ENCODE measurements at regions not wholly inside any gene's neighbourhood (a gene's known extent, or its start where the extent isn't known, plus 50 kb on each side); places are given as distances from the start of the nearest gene placed in this dataset.

- no peak for DNase-seq
Measured at GRCh38 chr1:185497177-185497576, 180.1 kb upstream of the IVNS1ABP start.

GRCh38 chr1:185495898-185496297 is 178.9 kb upstream of the IVNS1ABP start:
- no peak for DNase-seq

GRCh38 chr1:185495007-185495406 is 178.0 kb upstream of the IVNS1ABP start:
- no peak for DNase-seq

- DNase-seq: no peak
Measured at GRCh38 chr1:185492089-185492825, 175.2 kb upstream of the IVNS1ABP start.

- no peak for DNase-seq
Measured at GRCh38 chr1:185491604-185492003, 174.6 kb upstream of the IVNS1ABP start.

GRCh38 chr1:185490924-185491323 is 173.9 kb upstream of the IVNS1ABP start:
- no peak for DNase-seq

GRCh38 chr1:185489406-185489805 is 172.4 kb upstream of the IVNS1ABP start:
- no peak for DNase-seq

GRCh38 chr1:185488808-185489207 is 171.8 kb upstream of the IVNS1ABP start:
- DNase-seq: no peak

- no peak for DNase-seq
Measured at GRCh38 chr1:185487936-185488335, 170.9 kb upstream of the IVNS1ABP start.

GRCh38 chr1:185487026-185487425 is 170.0 kb upstream of the IVNS1ABP start:
- DNase-seq: no peak

GRCh38 chr1:185486346-185486745 is 169.3 kb upstream of the IVNS1ABP start:
- DNase-seq: no peak

- peak; percentile 80 for DNase-seq
Measured at GRCh38 chr1:185483664-185484450, 166.8 kb upstream of the IVNS1ABP start.

GRCh38 chr1:185483217-185483616 is 166.2 kb upstream of the IVNS1ABP start:
- no peak for DNase-seq

- no peak for DNase-seq
Measured at GRCh38 chr1:185480545-185480944, 163.5 kb upstream of the IVNS1ABP start.

GRCh38 chr1:185479796-185480195 is 162.8 kb upstream of the IVNS1ABP start:
- DNase-seq: peak; percentile 60

- no peak for DNase-seq
Measured at GRCh38 chr1:185478877-185479276, 161.8 kb upstream of the IVNS1ABP start.

- peak; percentile 80 for DNase-seq
Measured at GRCh38 chr1:185477638-185478580, 160.9 kb upstream of the IVNS1ABP start.

GRCh38 chr1:185474440-185475149 is 157.6 kb upstream of the IVNS1ABP start:
- no peak for DNase-seq

GRCh38 chr1:185473186-185473585 is 156.1 kb upstream of the IVNS1ABP start:
- no peak for DNase-seq

GRCh38 chr1:185468626-185469025 is 151.6 kb upstream of the IVNS1ABP start:
- no peak for DNase-seq

GRCh38 chr1:185467122-185467521 is 150.1 kb upstream of the IVNS1ABP start:
- no peak for DNase-seq

GRCh38 chr1:185464777-185465176 is 147.7 kb upstream of the IVNS1ABP start:
- no peak for DNase-seq

- no peak for DNase-seq
Measured at GRCh38 chr1:185463433-185463832, 146.4 kb upstream of the IVNS1ABP start.

All from DMS153 (cell line).